Uterus (tissue), 2 donors: ENCODE measurements at regions not wholly inside any gene's neighbourhood (a gene's known extent, or its start where the extent isn't known, plus 50 kb on each side); places are given as distances from the start of the nearest gene placed in this dataset.

ENCODE experiments used
- CTCF ChIP-seq, 4 experiments: fragments of 200-600 bp in 2 of 4; fragments of 450-650 bp in 2 of 4; sonication (generic) in 2 of 4; IDR thresholded peaks; one replicate each; pipeline ENCODE4 v1.5.1; 2016 to 2019; ENCODE audit warnings: antibody characterized with exemption in 4 of 4, mild to moderate bottlenecking in 2 of 4, moderate library complexity in 1 of 4
- POLR2A ChIP-seq, 2 donors: fragments of 450-650 bp; IDR thresholded peaks; one replicate each; pipeline ENCODE4 v1.6.1; 2016; ENCODE audit warnings: antibody characterized with exemption in 2 of 2, mild to moderate bottlenecking in 1 of 2, moderate library complexity in 1 of 2

DNA sequence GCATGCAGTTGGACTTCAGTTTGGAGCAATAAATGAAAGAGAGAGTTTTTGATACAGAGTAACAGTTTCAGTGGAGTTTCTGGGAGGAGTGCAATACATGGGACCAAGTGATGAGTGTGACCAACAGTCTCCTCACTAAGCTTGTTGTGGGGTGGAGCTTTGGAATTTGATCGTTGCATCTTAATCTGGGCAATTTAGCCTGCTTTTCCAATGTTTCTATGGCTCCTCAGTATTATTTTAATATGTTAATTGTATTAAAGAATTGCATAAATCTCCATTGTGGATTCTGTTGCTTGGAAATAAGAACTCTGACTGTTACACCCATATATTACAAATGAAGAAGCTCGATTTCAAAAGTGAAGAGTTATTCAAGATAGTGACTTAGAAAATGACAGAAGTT lies 446.6 kb upstream of the LRATD1 start:
- no peak for TF ChIP-seq CTCF (IDR thresholded peaks at IDR 0.05)
- TF ChIP-seq POLR2A (IDR thresholded peaks at IDR 0.05), result no peak
